ENCODE measurements at regions not wholly inside any gene's neighbourhood (a gene's known extent, or its start where the extent isn't known, plus 50 kb on each side); places are given as distances from the start of the nearest gene placed in this dataset.

- in situ Hi-C loops (cut with HindIII; ENCODE audit: low pct_unique_long_range_greater_than_20kb, low sequenced_read_pairs) = no loop called here
- DNase-seq (ENCODE audit: low read depth, low spot score) = no peak
Observed at GRCh38 chr6:148147463-148147830, 195.2 kb upstream of the SASH1 start.

GRCh38 chr6:148151896-148152643 is 190.6 kb upstream of the SASH1 start:
- in situ Hi-C loops (cut with HindIII; ENCODE audit: low pct_unique_long_range_greater_than_20kb, low sequenced_read_pairs) = no loop called here

GRCh38 chr6:148154668-148155067 is 188.0 kb upstream of the SASH1 start:
- no peak for DNase-seq (ENCODE audit: low read depth, low spot score)
- in situ Hi-C loops (cut with HindIII; ENCODE audit: low pct_unique_long_range_greater_than_20kb, low sequenced_read_pairs) = no loop called here

More at GRCh38 chr6:148151896-148152643, 190.6 kb upstream of the SASH1 start:
- no peak for DNase-seq (ENCODE audit: low read depth, low spot score)

- no peak for DNase-seq (ENCODE audit: low read depth, low spot score)
- in situ Hi-C loops (cut with HindIII; ENCODE audit: low pct_unique_long_range_greater_than_20kb, low sequenced_read_pairs) = no loop called here
Observed at GRCh38 chr6:148155293-148155692, 187.3 kb upstream of the SASH1 start.

GRCh38 chr6:148157841-148158240 is 184.8 kb upstream of the SASH1 start:
- in situ Hi-C loops (cut with HindIII; ENCODE audit: low pct_unique_long_range_greater_than_20kb, low sequenced_read_pairs) = no loop called here

GRCh38 chr6:148164645-148165044 is 178.0 kb upstream of the SASH1 start:
- in situ Hi-C loops (cut with HindIII; ENCODE audit: low pct_unique_long_range_greater_than_20kb, low sequenced_read_pairs) = no loop called here
- peak; percentile 11 for DNase-seq (ENCODE audit: low read depth, low spot score)

More at GRCh38 chr6:148157841-148158240, 184.8 kb upstream of the SASH1 start:
- no peak for DNase-seq (ENCODE audit: low read depth, low spot score)

- DNase-seq (ENCODE audit: low read depth, low spot score) = peak; percentile 74
- in situ Hi-C loops (cut with HindIII; ENCODE audit: low pct_unique_long_range_greater_than_20kb, low sequenced_read_pairs) = no loop called here
Observed at GRCh38 chr6:148166339-148166968, 176.2 kb upstream of the SASH1 start.

GRCh38 chr6:148169706-148170105 is 172.9 kb upstream of the SASH1 start:
- DNase-seq (ENCODE audit: low read depth, low spot score) = no peak
- in situ Hi-C loops (cut with HindIII; ENCODE audit: low pct_unique_long_range_greater_than_20kb, low sequenced_read_pairs) = no loop called here

GRCh38 chr6:148170286-148170685 is 172.4 kb upstream of the SASH1 start:
- no peak for DNase-seq (ENCODE audit: low read depth, low spot score)
- in situ Hi-C loops (cut with HindIII; ENCODE audit: low pct_unique_long_range_greater_than_20kb, low sequenced_read_pairs) = no loop called here

- in situ Hi-C loops (cut with HindIII; ENCODE audit: low pct_unique_long_range_greater_than_20kb, low sequenced_read_pairs) = no loop called here
- no peak for DNase-seq (ENCODE audit: low read depth, low spot score)
Observed at GRCh38 chr6:148173548-148173947, 169.1 kb upstream of the SASH1 start.

GRCh38 chr6:148175550-148176188 is 167.0 kb upstream of the SASH1 start:
- DNase-seq (ENCODE audit: low read depth, low spot score) = no peak
- in situ Hi-C loops (cut with HindIII; ENCODE audit: low pct_unique_long_range_greater_than_20kb, low sequenced_read_pairs) = no loop called here

- in situ Hi-C loops (cut with HindIII; ENCODE audit: low pct_unique_long_range_greater_than_20kb, low sequenced_read_pairs) = no loop called here
Observed at GRCh38 chr6:148177589-148178233, 164.9 kb upstream of the SASH1 start.

GRCh38 chr6:148179786-148180185 is 162.9 kb upstream of the SASH1 start:
- peak; percentile 49 for DNase-seq (ENCODE audit: low read depth, low spot score)

More at GRCh38 chr6:148177589-148178233, 164.9 kb upstream of the SASH1 start:
- peak; percentile 73 for DNase-seq (ENCODE audit: low read depth, low spot score)

GRCh38 chr6:148182378-148182777 is 160.3 kb upstream of the SASH1 start:
- in situ Hi-C loops (cut with HindIII; ENCODE audit: low pct_unique_long_range_greater_than_20kb, low sequenced_read_pairs) = no loop called here

More at GRCh38 chr6:148179786-148180185, 162.9 kb upstream of the SASH1 start:
- in situ Hi-C loops (cut with HindIII; ENCODE audit: low pct_unique_long_range_greater_than_20kb, low sequenced_read_pairs) = no loop called here

GRCh38 chr6:148183776-148184175 is 158.9 kb upstream of the SASH1 start:
- DNase-seq (ENCODE audit: low read depth, low spot score) = no peak
- in situ Hi-C loops (cut with HindIII; ENCODE audit: low pct_unique_long_range_greater_than_20kb, low sequenced_read_pairs) = no loop called here

More at GRCh38 chr6:148182378-148182777, 160.3 kb upstream of the SASH1 start:
- no peak for DNase-seq (ENCODE audit: low read depth, low spot score)

GRCh38 chr6:148186916-148187315 is 155.7 kb upstream of the SASH1 start:
- DNase-seq (ENCODE audit: low read depth, low spot score) = no peak
- in situ Hi-C loops (cut with HindIII; ENCODE audit: low pct_unique_long_range_greater_than_20kb, low sequenced_read_pairs) = no loop called here

- DNase-seq (ENCODE audit: low read depth, low spot score) = no peak
- in situ Hi-C loops (cut with HindIII; ENCODE audit: low pct_unique_long_range_greater_than_20kb, low sequenced_read_pairs) = no loop called here
Observed at GRCh38 chr6:148192310-148192709, 150.3 kb upstream of the SASH1 start.

- in situ Hi-C loops (cut with HindIII; ENCODE audit: low pct_unique_long_range_greater_than_20kb, low sequenced_read_pairs) = no loop called here
Observed at GRCh38 chr6:148193063-148193680, 149.5 kb upstream of the SASH1 start.

More at GRCh38 chr6:148193063-148193680, 149.5 kb upstream of the SASH1 start:
- DNase-seq (ENCODE audit: low read depth, low spot score) = no peak
